Natural killer cell (primary cell): ENCODE measurements at regions not wholly inside any gene's neighbourhood (a gene's known extent, or its start where the extent isn't known, plus 50 kb on each side); places are given as distances from the start of the nearest gene placed in this dataset.
A peak's percentile ranks its signal among the peaks of the same experiment; 100 is the strongest.

Source experiments
- ATAC-seq, 3 donors: fragments of 150-1000 bp in 2 of 3; fragments of 200-7000 bp in 1 of 3; cut with Tn5 transposase; 1 replicate in 1 of 3; 2 replicates in 2 of 3; pipeline ENCODE4 v1.10.0; 2021; ENCODE audit warnings: mild to moderate bottlenecking in 2 of 3, moderate library complexity in 2 of 3
- DNase-seq, 2 donors: peaks; one replicate each; pipeline versions ENCODE4 v3.0.0 to v3.0.0-alpha.2; 2013 to 2021; ENCODE audit warnings: mixed read lengths in 1 of 2
- H3K27ac ChIP-seq: one replicate; pipeline ENCODE4 v1.5.1; 2013; ENCODE audit warnings: mild to moderate bottlenecking, low read length
- H3K27me3 ChIP-seq: one replicate; pipeline ENCODE4 v1.6.1; 2013; ENCODE audit warnings: low read length; ENCODE audit not compliant: control insufficient read depth, insufficient read depth
- H3K36me3 ChIP-seq: one replicate; pipeline ENCODE4 v1.6.1; 2013; ENCODE audit warnings: low read length; ENCODE audit not compliant: control insufficient read depth, insufficient read depth
- H3K4me1 ChIP-seq: one replicate; pipeline ENCODE4 v1.6.1; 2013; ENCODE audit warnings: low read length; ENCODE audit not compliant: control insufficient read depth, insufficient read depth
- H3K4me3 ChIP-seq: one replicate; pipeline ENCODE4 v1.5.1; 2013; ENCODE audit warnings: low read length
- H3K9me3 ChIP-seq: one replicate; pipeline ENCODE4 v1.6.1; 2013; ENCODE audit warnings: low read length; ENCODE audit not compliant: control insufficient read depth, insufficient read depth
- H3K27ac Mint-ChIP-seq, 2 donors: one replicate each; pipeline ENCODE4 v1.8.0; 2022; ENCODE audit warnings: mild to moderate bottlenecking in 2 of 2, mixed read lengths in 2 of 2, moderate library complexity in 1 of 2
- H3K27me3 Mint-ChIP-seq, 2 donors: one replicate each; pipeline ENCODE4 v1.8.0; 2022; ENCODE audit warnings: low read depth in 2 of 2, mixed read lengths in 2 of 2
- H3K36me3 Mint-ChIP-seq: one replicate; pipeline ENCODE4 v1.8.0; 2022; ENCODE audit warnings: mixed read lengths
- H3K4me1 Mint-ChIP-seq, 2 donors: one replicate each; pipeline ENCODE4 v1.8.0; 2022; ENCODE audit warnings: mixed read lengths in 2 of 2
- H3K4me3 Mint-ChIP-seq: one replicate; pipeline ENCODE4 v1.8.0; 2022; ENCODE audit warnings: mild to moderate bottlenecking, moderate library complexity, mixed read lengths
- H3K9me3 Mint-ChIP-seq, 2 donors: one replicate each; pipeline ENCODE4 v1.8.0; 2022; ENCODE audit warnings: mixed read lengths in 2 of 2
- WGBS: methylation state at CpG from one replicate; pipeline ENCODE4 v1.1.7; 2013; ENCODE audit warnings: missing lambda C conversion rate; ENCODE audit not compliant: insufficient coverage; 5-methylcytosine and 5-hydroxymethylcytosine counted together
- intact Hi-C: fragments of 100-400 bp; cut with micrococcal nuclease; formaldehyde crosslinking; loops from one replicate; pipeline ENCODE4 v1.14.2; 2022
- TF ChIP-seq, protein P1 (sequence below): fragments of 200-600 bp; IDR thresholded peaks from one replicate; pipeline ENCODE4 v1.8.0; 2022; ENCODE audit warnings: antibody characterized with exemption

GRCh38 chr19:28634019-28634328 lies 579.0 kb downstream of the UQCRFS1 start:
- no peaks in the 10 kb centered on the region for H3K36me3 Mint-ChIP-seq
- Histone ChIP-seq H3K27ac (no peak overlapping the region), H3K9me3 (no peaks in the 10 kb centered on the region), H3K4me1 (peaks cover 23% of the 10 kb centered on the region), H3K36me3 (no peaks in the 10 kb centered on the region), H3K27me3 (no peaks in the 10 kb centered on the region), H3K4me3 (no peak overlapping the region)
- intact Hi-C loops = no loop called here
- H3K4me3 Mint-ChIP-seq = no peak overlapping the region
- TF ChIP-seq, protein P1, sequence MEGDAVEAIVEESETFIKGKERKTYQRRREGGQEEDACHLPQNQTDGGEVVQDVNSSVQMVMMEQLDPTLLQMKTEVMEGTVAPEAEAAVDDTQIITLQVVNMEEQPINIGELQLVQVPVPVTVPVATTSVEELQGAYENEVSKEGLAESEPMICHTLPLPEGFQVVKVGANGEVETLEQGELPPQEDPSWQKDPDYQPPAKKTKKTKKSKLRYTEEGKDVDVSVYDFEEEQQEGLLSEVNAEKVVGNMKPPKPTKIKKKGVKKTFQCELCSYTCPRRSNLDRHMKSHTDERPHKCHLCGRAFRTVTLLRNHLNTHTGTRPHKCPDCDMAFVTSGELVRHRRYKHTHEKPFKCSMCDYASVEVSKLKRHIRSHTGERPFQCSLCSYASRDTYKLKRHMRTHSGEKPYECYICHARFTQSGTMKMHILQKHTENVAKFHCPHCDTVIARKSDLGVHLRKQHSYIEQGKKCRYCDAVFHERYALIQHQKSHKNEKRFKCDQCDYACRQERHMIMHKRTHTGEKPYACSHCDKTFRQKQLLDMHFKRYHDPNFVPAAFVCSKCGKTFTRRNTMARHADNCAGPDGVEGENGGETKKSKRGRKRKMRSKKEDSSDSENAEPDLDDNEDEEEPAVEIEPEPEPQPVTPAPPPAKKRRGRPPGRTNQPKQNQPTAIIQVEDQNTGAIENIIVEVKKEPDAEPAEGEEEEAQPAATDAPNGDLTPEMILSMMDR = peak; percentile 49
- H3K9me3 Mint-ChIP-seq = no peaks in the 10 kb centered on the region
- peaks cover 27 to 39% of the 10 kb centered on the region in 2 donors for H3K4me1 Mint-ChIP-seq
- DNase-seq = no peak
- peak overlapping the region in 1 of 2 donors; percentile 39 for H3K27ac Mint-ChIP-seq
- ATAC-seq = no peak
- H3K27me3 Mint-ChIP-seq = peaks cover 0 to 5% of the 10 kb centered on the region in 2 donors

GRCh38 chr19:28633319-28634018 lies 579.5 kb downstream of the UQCRFS1 start:
- peak; percentile 94 to 97 (median 96) for ATAC-seq

DNA sequence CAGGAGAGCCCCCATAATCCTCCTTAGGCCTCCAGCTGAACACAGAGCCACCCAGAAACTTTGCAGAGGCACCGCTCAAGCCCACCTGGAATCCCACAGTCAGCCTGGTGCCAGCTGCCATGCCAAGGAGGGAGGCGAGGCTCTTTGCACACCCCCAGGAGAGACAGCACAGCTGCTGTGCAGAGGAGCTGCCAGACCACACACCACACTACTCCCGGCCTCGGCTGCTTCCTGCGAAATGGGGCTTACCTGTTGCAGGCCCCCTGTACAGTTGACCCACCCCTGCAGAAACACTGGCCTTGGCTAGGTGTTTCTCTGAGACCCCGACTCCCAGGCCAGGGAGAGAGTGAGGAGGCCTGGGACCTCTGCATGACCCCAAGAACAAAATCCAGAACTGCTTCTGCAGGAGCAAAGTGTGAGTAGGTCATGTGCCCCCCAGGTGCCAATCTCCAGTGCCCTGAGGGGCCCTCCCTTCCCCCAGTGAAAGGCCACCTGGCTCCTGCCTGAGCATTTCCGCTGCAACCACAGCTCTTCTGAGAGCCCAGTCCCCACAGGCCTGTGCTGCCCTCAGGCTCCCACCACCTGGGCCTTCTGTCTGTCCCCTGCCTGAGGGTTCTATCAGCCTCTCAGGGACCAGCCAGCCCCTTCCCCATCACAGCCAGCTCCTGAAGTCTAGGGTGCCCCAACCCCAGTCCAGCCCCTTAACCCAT lies 580.4 kb downstream of the UQCRFS1 start:
- Histone ChIP-seq H3K4me1 (peaks cover 23% of the 10 kb centered on the region), H3K27me3 (no peaks in the 10 kb centered on the region), H3K4me3 (no peak overlapping the region), H3K36me3 (no peaks in the 10 kb centered on the region), H3K9me3 (no peaks in the 10 kb centered on the region), H3K27ac (peak overlapping the region; percentile 40)
- Mint-ChIP-seq H3K9me3 (peaks cover 4% of the 10 kb centered on the region in 2 donors), H3K4me1 (peaks cover 27 to 39% of the 10 kb centered on the region in 2 donors), H3K4me3 (peak overlapping the region; percentile 47), H3K27ac (peak overlapping the region; percentile 39 to 86), H3K27me3 (peaks cover 0 to 2% of the 10 kb centered on the region in 2 donors), H3K36me3 (peaks cover 4% of the 10 kb centered on the region)
- intact Hi-C loops = loop anchor here (1.0 to 2.0 kb wide), 3 partner anchors 78 to 390 kb away; no protein-coding TSS in a partner anchor
- 16% methylated on average over 7 of the region's 7 CpGs for WGBS
- ATAC-seq = peak in 1 of 3 donors; percentile 31
- peak in 1 of 2 donors; percentile 15 for DNase-seq
- TF ChIP-seq, protein P1 = no peak

More at GRCh38 chr19:28633319-28634018, 579.5 kb downstream of the UQCRFS1 start:
- H3K4me1 ChIP-seq = peaks cover 23% of the 10 kb centered on the region
- H3K27me3 ChIP-seq = no peaks in the 10 kb centered on the region
- H3K9me3 Mint-ChIP-seq = no peaks in the 10 kb centered on the region
- peak overlapping the region; percentile 47 for H3K4me3 Mint-ChIP-seq
- H3K36me3 Mint-ChIP-seq = no peaks in the 10 kb centered on the region
- H3K4me3 ChIP-seq = no peak overlapping the region
- H3K27me3 Mint-ChIP-seq = peaks cover 0 to 5% of the 10 kb centered on the region in 2 donors
- H3K4me1 Mint-ChIP-seq = peaks cover 27 to 39% of the 10 kb centered on the region in 2 donors
- H3K27ac Mint-ChIP-seq = peak overlapping the region; percentile 39 to 86
- TF ChIP-seq, protein P1 = peak; percentile 98
- intact Hi-C loops = loop anchor here (1.0 to 2.0 kb wide), 3 partner anchors 77 to 391 kb away; no protein-coding TSS in a partner anchor
- WGBS = 39% methylated on average over 7 of the region's 8 CpGs
- H3K27ac ChIP-seq = peak overlapping the region; percentile 40
- H3K9me3 ChIP-seq = no peaks in the 10 kb centered on the region
- peak; percentile 70 to 74 for DNase-seq
- H3K36me3 ChIP-seq = no peaks in the 10 kb centered on the region
